ENCODE measurements at regions not wholly inside any gene's neighbourhood (a gene's known extent, or its start where the extent isn't known, plus 50 kb on each side); places are given as distances from the start of the nearest gene placed in this dataset.

DNA sequence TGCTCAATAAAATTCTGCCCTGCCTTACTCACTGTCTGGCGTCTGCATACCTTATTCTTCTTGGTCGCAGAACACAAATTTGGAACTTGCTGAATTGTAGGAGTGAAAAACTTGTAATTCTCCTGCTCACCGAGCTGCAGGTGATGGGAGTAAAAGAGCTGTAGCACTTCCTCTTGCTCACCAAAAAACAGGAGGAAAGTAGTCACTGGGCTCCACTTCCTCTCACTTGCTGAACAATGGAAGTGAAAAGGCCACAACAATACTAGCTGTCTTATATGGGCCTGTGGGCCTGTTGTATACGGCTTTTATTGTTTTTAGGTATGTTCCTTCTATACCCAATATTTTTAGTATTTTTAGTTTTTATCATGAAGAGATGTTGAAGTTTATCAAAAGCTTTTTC, 978.7 kb downstream of the SLITRK5 start:
- no peak overlapping the region for H3K27ac Mint-ChIP-seq
- no peaks in the 10 kb centered on the region for H3K27me3 Mint-ChIP-seq (ENCODE audit: low read depth, poor library complexity)
- no peaks in the 10 kb centered on the region for H3K9me3 Mint-ChIP-seq
- no peak for TF ChIP-seq CTCF (IDR thresholded peaks at IDR 0.05)
- no peaks in the 10 kb centered on the region for H3K36me3 Mint-ChIP-seq (ENCODE audit: low read depth)
- no peak for DNase-seq
- H3K4me1 Mint-ChIP-seq = no peaks in the 10 kb centered on the region
- H3K4me3 Mint-ChIP-seq = no peak overlapping the region

GRCh38 chr13:88651531-88651930, 980.4 kb downstream of the SLITRK5 start:
- H3K27ac Mint-ChIP-seq = no peak overlapping the region
- no peaks in the 10 kb centered on the region for H3K36me3 Mint-ChIP-seq (ENCODE audit: low read depth)
- no peak for TF ChIP-seq CTCF (IDR thresholded peaks at IDR 0.05)

GRCh38 chr13:88656751-88657150, 985.6 kb downstream of the SLITRK5 start:
- Mint-ChIP-seq H3K4me3 (no peak overlapping the region), H3K9me3 (peaks cover 4% of the 10 kb centered on the region), H3K36me3 (ENCODE audit: low read depth) (no peaks in the 10 kb centered on the region), H3K27ac (no peak overlapping the region), H3K4me1 (no peaks in the 10 kb centered on the region), H3K27me3 (ENCODE audit: low read depth, poor library complexity) (no peaks in the 10 kb centered on the region)
- TF ChIP-seq CTCF (IDR thresholded peaks at IDR 0.05) = no peak
- no peak for DNase-seq

More at GRCh38 chr13:88651531-88651930, 980.4 kb downstream of the SLITRK5 start:
- H3K27me3 Mint-ChIP-seq (ENCODE audit: low read depth, poor library complexity) = no peaks in the 10 kb centered on the region
- no peak overlapping the region for H3K4me3 Mint-ChIP-seq
- no peak for DNase-seq
- no peaks in the 10 kb centered on the region for H3K9me3 Mint-ChIP-seq
- no peaks in the 10 kb centered on the region for H3K4me1 Mint-ChIP-seq

- DNase-seq = no peak
- TF ChIP-seq CTCF (IDR thresholded peaks at IDR 0.05) = no peak
- Mint-ChIP-seq H3K27ac (no peak overlapping the region), H3K9me3 (no peaks in the 10 kb centered on the region), H3K4me3 (no peak overlapping the region), H3K4me1 (no peaks in the 10 kb centered on the region), H3K36me3 (ENCODE audit: low read depth) (no peaks in the 10 kb centered on the region), H3K27me3 (ENCODE audit: low read depth, poor library complexity) (no peaks in the 10 kb centered on the region)
Measured at GRCh38 chr13:88670509-88670908, 999.3 kb downstream of the SLITRK5 start.

DNA sequence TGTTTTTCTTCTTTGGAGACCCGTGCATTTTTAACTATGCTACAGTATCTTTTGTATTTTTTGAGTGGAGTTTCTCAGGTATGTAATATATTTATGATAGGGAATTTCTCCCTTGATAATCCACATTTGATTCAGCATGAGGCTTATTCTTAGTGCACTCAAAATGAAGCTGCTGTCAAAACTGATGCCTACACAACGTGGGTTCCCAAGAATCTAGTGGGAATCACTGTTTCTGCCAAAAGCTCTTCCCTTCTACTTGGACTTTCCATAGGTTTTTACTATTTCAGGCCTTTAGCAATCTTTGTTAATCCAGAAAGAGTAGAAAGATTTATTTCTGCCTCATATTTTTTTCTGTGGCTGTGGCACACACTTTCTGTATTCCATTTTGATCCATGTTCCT, 1003.7 kb downstream of the SLITRK5 start:
- DNase-seq = no peak
- no peaks in the 10 kb centered on the region for H3K4me1 Mint-ChIP-seq
- no peak for TF ChIP-seq CTCF (IDR thresholded peaks at IDR 0.05)
- H3K27me3 Mint-ChIP-seq (ENCODE audit: low read depth, poor library complexity) = no peaks in the 10 kb centered on the region
- no peak overlapping the region for H3K27ac Mint-ChIP-seq
- no peaks in the 10 kb centered on the region for H3K9me3 Mint-ChIP-seq
- no peak overlapping the region for H3K4me3 Mint-ChIP-seq
- no peaks in the 10 kb centered on the region for H3K36me3 Mint-ChIP-seq (ENCODE audit: low read depth)

DNA sequence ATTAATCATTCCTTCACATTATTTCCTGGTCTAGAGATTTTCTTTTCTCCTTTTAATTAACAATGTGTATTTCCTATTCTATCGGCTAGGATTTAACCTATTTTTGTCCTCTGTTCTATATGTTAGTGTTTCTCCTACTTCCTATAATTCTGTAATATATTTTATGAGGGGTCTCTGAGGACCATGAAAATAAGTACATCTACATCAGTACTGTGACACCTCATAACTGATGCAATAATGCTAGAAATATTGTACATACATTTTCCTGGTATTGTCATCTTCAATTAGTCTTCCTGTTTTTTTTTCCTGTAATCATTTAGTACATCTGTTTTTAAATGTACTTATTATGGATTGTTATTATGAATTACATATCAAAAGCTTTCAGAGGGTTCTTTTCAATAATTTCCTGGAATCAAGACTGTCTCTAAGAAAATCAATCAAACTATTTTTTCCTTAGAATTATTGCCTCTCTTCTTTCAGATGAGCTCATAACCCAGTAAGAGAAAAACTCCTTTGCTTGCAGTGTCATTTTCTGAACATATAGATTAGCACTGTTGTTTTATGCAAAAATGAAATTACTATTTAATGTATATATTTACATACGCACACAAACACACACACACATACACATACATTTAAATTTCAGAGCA, 1004.3 kb downstream of the SLITRK5 start:
- H3K4me3 Mint-ChIP-seq = no peak overlapping the region
- no peak overlapping the region for H3K27ac Mint-ChIP-seq
- H3K27me3 Mint-ChIP-seq (ENCODE audit: low read depth, poor library complexity) = no peaks in the 10 kb centered on the region
- no peak for TF ChIP-seq CTCF (IDR thresholded peaks at IDR 0.05)
- no peaks in the 10 kb centered on the region for H3K4me1 Mint-ChIP-seq
- no peaks in the 10 kb centered on the region for H3K36me3 Mint-ChIP-seq (ENCODE audit: low read depth)
- DNase-seq = no peak
- H3K9me3 Mint-ChIP-seq = no peaks in the 10 kb centered on the region
